Fibroblast of pulmonary artery (primary cell): ENCODE measurements at regions not wholly inside any gene's neighbourhood (a gene's known extent, or its start where the extent isn't known, plus 50 kb on each side); places are given as distances from the start of the nearest gene placed in this dataset.

ENCODE experiments used
- DNase-seq: peaks from one replicate; pipeline ENCODE4 v3.0.0-alpha.2; 2010; ENCODE audit warnings: low read depth
- H3K4me3 ChIP-seq: replicated peaks from 2 replicates; pipeline ENCODE4 v1.5.1; 2011; ENCODE audit warnings: low read depth, mild to moderate bottlenecking, control low read depth, low read length, moderate library complexity
- TF ChIP-seq, protein P1 (sequence below): IDR thresholded peaks from 2 replicates; pipeline ENCODE4 v1.5.1; 2011; ENCODE audit warnings: mild to moderate bottlenecking, control low read depth, low read length, inconsistent platforms; ENCODE audit errors: missing control alignments

DNA sequence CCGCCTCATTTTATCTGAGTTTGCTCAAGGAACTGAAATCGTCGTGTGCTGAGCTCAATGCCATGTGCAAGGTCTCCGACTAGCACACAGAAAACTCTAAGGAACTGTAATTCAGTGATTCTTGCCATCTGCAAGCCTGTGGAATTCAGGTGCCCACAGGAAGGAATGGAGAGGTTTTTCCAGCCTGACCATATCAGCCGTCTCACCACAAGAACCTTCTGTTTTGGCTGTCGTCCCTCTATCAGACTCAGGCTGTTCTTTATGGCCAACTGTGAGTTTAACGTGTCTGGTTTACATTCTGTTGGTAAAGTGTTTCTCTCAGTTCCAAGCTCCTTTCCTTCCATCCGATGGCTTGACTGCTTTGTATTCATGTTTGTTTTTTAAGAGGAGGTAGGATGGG lies 293.5 kb downstream of the SPRY2 start:
- TF ChIP-seq, protein P1, sequence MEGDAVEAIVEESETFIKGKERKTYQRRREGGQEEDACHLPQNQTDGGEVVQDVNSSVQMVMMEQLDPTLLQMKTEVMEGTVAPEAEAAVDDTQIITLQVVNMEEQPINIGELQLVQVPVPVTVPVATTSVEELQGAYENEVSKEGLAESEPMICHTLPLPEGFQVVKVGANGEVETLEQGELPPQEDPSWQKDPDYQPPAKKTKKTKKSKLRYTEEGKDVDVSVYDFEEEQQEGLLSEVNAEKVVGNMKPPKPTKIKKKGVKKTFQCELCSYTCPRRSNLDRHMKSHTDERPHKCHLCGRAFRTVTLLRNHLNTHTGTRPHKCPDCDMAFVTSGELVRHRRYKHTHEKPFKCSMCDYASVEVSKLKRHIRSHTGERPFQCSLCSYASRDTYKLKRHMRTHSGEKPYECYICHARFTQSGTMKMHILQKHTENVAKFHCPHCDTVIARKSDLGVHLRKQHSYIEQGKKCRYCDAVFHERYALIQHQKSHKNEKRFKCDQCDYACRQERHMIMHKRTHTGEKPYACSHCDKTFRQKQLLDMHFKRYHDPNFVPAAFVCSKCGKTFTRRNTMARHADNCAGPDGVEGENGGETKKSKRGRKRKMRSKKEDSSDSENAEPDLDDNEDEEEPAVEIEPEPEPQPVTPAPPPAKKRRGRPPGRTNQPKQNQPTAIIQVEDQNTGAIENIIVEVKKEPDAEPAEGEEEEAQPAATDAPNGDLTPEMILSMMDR: no peak
- peak; percentile 69 for DNase-seq
- no peak overlapping the region for H3K4me3 ChIP-seq

DNA sequence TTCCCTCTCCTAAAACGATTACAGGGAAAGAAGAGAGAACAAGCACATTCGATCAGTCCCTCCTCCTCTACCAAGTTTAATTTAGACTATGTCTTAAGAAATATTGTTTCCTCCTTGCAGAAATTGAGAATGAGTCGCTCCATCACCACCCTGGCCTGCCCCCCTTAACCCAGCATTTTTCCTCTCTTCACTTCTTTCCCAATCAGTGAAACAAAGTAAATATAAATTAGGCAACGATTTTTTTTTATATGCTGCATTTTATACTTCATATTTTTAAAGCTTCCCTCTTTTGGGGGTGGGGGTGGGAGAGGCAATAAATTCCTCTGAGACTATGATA lies 300.0 kb downstream of the SPRY2 start:
- H3K4me3 ChIP-seq: no peak overlapping the region
- TF ChIP-seq, protein P1: no peak
- DNase-seq: no peak

DNA sequence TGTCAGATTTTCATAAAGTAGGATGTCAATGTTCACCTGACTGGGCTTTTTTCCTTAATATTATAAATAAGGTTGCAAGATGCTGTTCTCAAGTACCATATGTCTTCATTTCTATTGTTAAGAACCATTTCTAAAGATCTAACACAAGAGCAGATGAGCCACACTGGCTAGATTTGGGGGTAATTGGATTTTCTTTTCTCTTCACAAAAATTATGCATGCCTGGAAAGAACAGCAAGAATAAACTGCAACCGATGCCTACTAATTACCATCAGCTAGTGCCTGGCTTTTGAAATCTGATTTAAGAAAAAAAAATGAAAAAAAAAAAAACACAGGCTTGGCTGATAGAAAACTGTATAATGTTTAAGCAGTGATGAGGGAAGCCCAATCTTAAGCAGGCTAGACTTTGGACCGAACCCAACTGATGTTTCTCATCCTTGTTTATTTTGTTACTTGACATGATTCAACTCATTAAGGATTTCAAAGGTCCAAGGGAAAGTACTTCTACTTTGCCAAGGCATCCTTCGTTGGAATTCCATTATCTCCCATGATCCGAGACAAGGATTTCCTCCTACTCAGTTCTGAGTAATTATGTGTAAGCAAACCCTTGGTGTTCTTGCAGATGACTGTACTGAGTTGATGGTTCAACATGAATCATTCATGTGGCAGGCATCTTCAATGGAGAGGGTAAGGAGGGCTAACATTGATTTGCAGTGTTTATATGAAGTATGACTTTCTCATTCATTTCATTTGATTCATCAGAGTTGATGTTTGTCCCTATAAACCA lies 300.5 kb downstream of the SPRY2 start:
- TF ChIP-seq, protein P1: no peak
- H3K4me3 ChIP-seq: no peak overlapping the region
- peak; percentile 94 for DNase-seq

DNA sequence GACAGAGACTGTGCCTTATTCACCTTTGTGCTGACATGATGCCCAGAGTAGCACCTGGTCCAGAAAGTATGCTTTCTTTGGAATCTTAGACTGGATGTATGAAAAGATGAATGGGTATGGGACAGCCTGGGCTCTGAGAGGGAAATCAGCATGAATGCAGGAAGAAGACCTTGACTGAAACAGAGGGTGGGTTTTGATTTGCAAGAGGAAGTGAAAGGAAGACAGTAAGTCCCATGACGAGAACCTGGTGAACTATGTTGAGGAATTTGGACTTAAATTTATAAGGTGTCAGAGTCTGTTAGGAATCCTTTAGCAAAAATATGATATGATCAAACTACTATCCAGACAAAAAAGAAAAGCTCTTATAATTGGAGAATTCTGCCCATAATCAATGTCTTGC lies 301.9 kb downstream of the SPRY2 start:
- no peak for DNase-seq
- TF ChIP-seq, protein P1: no peak
- H3K4me3 ChIP-seq: no peak overlapping the region

DNA sequence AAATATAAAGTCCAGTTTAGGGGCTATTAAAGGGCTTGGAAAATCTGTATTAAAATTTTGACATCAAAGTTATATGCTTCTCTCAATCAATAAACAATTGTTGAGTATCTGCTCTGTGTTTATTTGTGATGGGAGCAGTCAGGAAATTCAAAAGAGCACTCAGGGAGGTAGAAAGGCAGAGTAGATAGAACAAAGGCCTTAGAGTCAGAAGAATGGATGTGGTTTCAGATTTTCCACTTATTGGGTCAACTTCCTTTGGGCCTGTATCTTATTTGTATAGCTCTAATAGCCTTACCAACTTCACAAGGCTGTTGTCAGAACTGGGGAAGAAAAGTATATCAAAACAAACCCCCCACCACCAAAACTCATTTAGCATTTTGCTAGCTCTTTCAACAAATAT lies 302.6 kb downstream of the SPRY2 start:
- no peak for DNase-seq
- H3K4me3 ChIP-seq: no peak overlapping the region
- TF ChIP-seq, protein P1: no peak

DNA sequence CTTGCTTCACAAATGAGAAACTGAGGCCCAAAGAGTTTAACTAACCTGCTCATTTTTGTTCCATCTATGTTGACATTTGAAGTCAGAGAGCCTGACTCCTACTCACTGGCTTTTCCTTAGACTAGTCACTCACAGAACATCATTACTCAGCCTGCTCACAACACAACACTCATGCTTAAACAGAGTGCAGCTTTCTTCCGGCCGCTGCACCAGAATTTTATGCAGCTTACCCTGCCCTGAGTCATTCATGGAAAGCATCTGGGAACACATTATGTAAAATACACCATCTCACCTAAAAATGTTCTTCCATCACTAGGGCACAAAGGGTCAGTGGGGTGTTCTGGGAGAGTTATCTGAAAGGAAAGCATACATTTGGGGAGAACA lies 303.4 kb downstream of the SPRY2 start:
- TF ChIP-seq, protein P1: no peak
- no peak overlapping the region for H3K4me3 ChIP-seq
- peak; percentile 83 for DNase-seq
